CD4-positive, alpha-beta T cell treated with Interleukin-21 for 1 hour (primary cell): ENCODE measurements at regions not wholly inside any gene's neighbourhood (a gene's known extent, or its start where the extent isn't known, plus 50 kb on each side); places are given as distances from the start of the nearest gene placed in this dataset.
"Not testable (repeated sequence)": the region's sequence is repeated elsewhere in the genome, so short reads cannot be mapped to it uniquely, and the experiment has no call there.

ENCODE experiments used
- DNase-seq: peaks from one replicate; pipeline ENCODE4 v3.0.0-alpha.2; 2020

- no peak for DNase-seq
Observed at GRCh38 chr2:34242763-34243123, 643.6 kb upstream of the FAM98A start.

- DNase-seq, result no peak
Observed at GRCh38 chr2:34241905-34242762, 643.0 kb upstream of the FAM98A start.

- DNase-seq, result no peak
Observed at GRCh38 chr2:34239511-34239910, 640.4 kb upstream of the FAM98A start.

GRCh38 chr2:34234823-34235222 lies 635.7 kb upstream of the FAM98A start:
- DNase-seq, result no peak

GRCh38 chr2:34229998-34230397 lies 630.9 kb upstream of the FAM98A start:
- DNase-seq, result no peak

- DNase-seq, result no peak
Observed at GRCh38 chr2:34215174-34215573, 616.1 kb upstream of the FAM98A start.

GRCh38 chr2:34210382-34210781 lies 611.3 kb upstream of the FAM98A start:
- DNase-seq, result not testable (repeated sequence)

GRCh38 chr2:34204560-34204959 lies 605.5 kb upstream of the FAM98A start:
- no peak for DNase-seq

- no peak for DNase-seq
Observed at GRCh38 chr2:34201099-34201498, 602.0 kb upstream of the FAM98A start.

- no peak for DNase-seq
Observed at GRCh38 chr2:34199971-34200370, 600.9 kb upstream of the FAM98A start.

GRCh38 chr2:34193164-34193563 lies 594.1 kb upstream of the FAM98A start:
- no peak for DNase-seq

GRCh38 chr2:34188464-34189303 lies 589.6 kb upstream of the FAM98A start:
- no peak for DNase-seq

GRCh38 chr2:34179511-34179910 lies 580.4 kb upstream of the FAM98A start:
- DNase-seq, result no peak

GRCh38 chr2:34178482-34178881 lies 579.4 kb upstream of the FAM98A start:
- no peak for DNase-seq

- no peak for DNase-seq
Observed at GRCh38 chr2:34176693-34177092, 577.6 kb upstream of the FAM98A start.

GRCh38 chr2:34174506-34174905 lies 575.4 kb upstream of the FAM98A start:
- DNase-seq, result no peak

- DNase-seq, result no peak
Observed at GRCh38 chr2:34162231-34162630, 563.1 kb upstream of the FAM98A start.

GRCh38 chr2:34161549-34161948 lies 562.5 kb upstream of the FAM98A start:
- no peak for DNase-seq

GRCh38 chr2:34159901-34160300 lies 560.8 kb upstream of the FAM98A start:
- no peak for DNase-seq

GRCh38 chr2:34153484-34153883 lies 554.4 kb upstream of the FAM98A start:
- no peak for DNase-seq

- no peak for DNase-seq
Observed at GRCh38 chr2:34147780-34148179, 548.7 kb upstream of the FAM98A start.

GRCh38 chr2:34143149-34143548 lies 544.0 kb upstream of the FAM98A start:
- no peak for DNase-seq

- DNase-seq, result not testable (repeated sequence)
Observed at GRCh38 chr2:34142531-34143008, 543.5 kb upstream of the FAM98A start.

GRCh38 chr2:34133065-34133464 lies 534.0 kb upstream of the FAM98A start:
- not testable (repeated sequence) for DNase-seq
